ENCODE measurements at regions not wholly inside any gene's neighbourhood (a gene's known extent, or its start where the extent isn't known, plus 50 kb on each side); places are given as distances from the start of the nearest gene placed in this dataset.

GRCh38 chr6:151723152-151723551, 84.3 kb upstream of the ESR1 start:
- peak overlapping the region; percentile 30 for H3K4me3 ChIP-seq (ENCODE audit: low read length)
- H3K36me3 ChIP-seq (ENCODE audit: insufficient read depth, low read length): peaks cover 16% of the 10 kb centered on the region; the same call in 1 of the 2 replicates
- no peak overlapping the region for H2AFZ ChIP-seq (ENCODE audit: low read length)
- peak; percentile 53 for DNase-seq
- H3K9me3 ChIP-seq (ENCODE audit: low read length): no peaks in the 10 kb centered on the region
- H3K9me2 ChIP-seq (replicated peaks; ENCODE audit: insufficient read depth, low read length): no peaks in the 10 kb centered on the region
- H3K4me2 ChIP-seq (ENCODE audit: low read depth, low read length, poor library complexity, severe bottlenecking): peak overlapping the region; percentile 60
- H3K27me3 ChIP-seq (ENCODE audit: low read length): no peaks in the 10 kb centered on the region
- peaks cover 85% of the 10 kb centered on the region for H3K4me1 ChIP-seq (ENCODE audit: low read length)
- H3K79me2 ChIP-seq (ENCODE audit: low read length): peaks cover 12% of the 10 kb centered on the region
- no peaks in the 10 kb centered on the region for H4K20me1 ChIP-seq (ENCODE audit: insufficient read depth, low read depth, low read length)
- peak overlapping the region; percentile 98 for H3K27ac ChIP-seq (ENCODE audit: low read length)
- H3K9ac ChIP-seq (ENCODE audit: low read length): peak overlapping the region; percentile 55

- no peaks in the 10 kb centered on the region for H4K20me1 ChIP-seq (ENCODE audit: insufficient read depth, low read depth, low read length)
- peak overlapping the region; percentile 12 for H3K4me2 ChIP-seq (ENCODE audit: low read depth, low read length, poor library complexity, severe bottlenecking)
- H3K4me1 ChIP-seq (ENCODE audit: low read length): peaks cover 75% of the 10 kb centered on the region
- H3K9me2 ChIP-seq (replicated peaks; ENCODE audit: insufficient read depth, low read length): no peaks in the 10 kb centered on the region
- peaks cover 21% of the 10 kb centered on the region for H3K36me3 ChIP-seq (ENCODE audit: insufficient read depth, low read length)
- no peaks in the 10 kb centered on the region for H3K27me3 ChIP-seq (ENCODE audit: low read length)
- DNase-seq: peak; percentile 72
- H2AFZ ChIP-seq (ENCODE audit: low read length): no peak overlapping the region
- H3K9ac ChIP-seq (ENCODE audit: low read length): peak overlapping the region; percentile 38
- H3K27ac ChIP-seq (ENCODE audit: low read length): peak overlapping the region; percentile 99
- H3K9me3 ChIP-seq (ENCODE audit: low read length): 0 out of 2 replicates have a peak, but pooled peaks cover 4% of the 10 kb centered on the region
- H3K79me2 ChIP-seq (ENCODE audit: low read length): 0 out of 2 replicates have a peak, but pooled peaks cover under 1% of the 10 kb centered on the region
- H3K4me3 ChIP-seq (ENCODE audit: low read length): no peak overlapping the region
Observed at GRCh38 chr6:151729829-151730495, 77.5 kb upstream of the ESR1 start.

- Histone ChIP-seq H3K9me2 (replicated peaks; ENCODE audit: insufficient read depth, low read length) (no peaks in the 10 kb centered on the region), H3K27ac (ENCODE audit: low read length) (peak overlapping the region; percentile 99), H3K4me2 (ENCODE audit: low read depth, low read length, poor library complexity, severe bottlenecking) (peak overlapping the region; percentile 74), H3K4me1 (ENCODE audit: low read length) (peaks cover 75% of the 10 kb centered on the region), H3K4me3 (ENCODE audit: low read length) (no peak overlapping the region), H3K79me2 (ENCODE audit: low read length) (peaks cover 6% of the 10 kb centered on the region; the same call in 1 of the 2 replicates), H3K9me3 (ENCODE audit: low read length) (0 out of 2 replicates have a peak, but pooled peaks cover 4% of the 10 kb centered on the region), H3K36me3 (ENCODE audit: insufficient read depth, low read length) (peaks cover 23% of the 10 kb centered on the region), H4K20me1 (ENCODE audit: insufficient read depth, low read depth, low read length) (no peaks in the 10 kb centered on the region), H2AFZ (ENCODE audit: low read length) (no peak overlapping the region), H3K27me3 (ENCODE audit: low read length) (no peaks in the 10 kb centered on the region), H3K9ac (ENCODE audit: low read length) (peak overlapping the region; percentile 38)
- DNase-seq: peak; percentile 61
Observed at GRCh38 chr6:151730496-151730870, 77.0 kb upstream of the ESR1 start.

- Histone ChIP-seq H3K9ac (ENCODE audit: low read length) (peak overlapping the region; percentile 74), H3K9me2 (replicated peaks; ENCODE audit: insufficient read depth, low read length) (no peaks in the 10 kb centered on the region), H3K4me3 (ENCODE audit: low read length) (peak overlapping the region; percentile 48), H3K4me1 (ENCODE audit: low read length) (peaks cover 76% of the 10 kb centered on the region), H4K20me1 (ENCODE audit: insufficient read depth, low read depth, low read length) (no peaks in the 10 kb centered on the region), H3K79me2 (ENCODE audit: low read length) (peaks cover 11% of the 10 kb centered on the region; the same call in 1 of the 2 replicates), H3K9me3 (ENCODE audit: low read length) (0 out of 2 replicates have a peak, but pooled peaks cover 4% of the 10 kb centered on the region), H3K27ac (ENCODE audit: low read length) (peak overlapping the region; percentile 99), H2AFZ (ENCODE audit: low read length) (no peak overlapping the region), H3K36me3 (ENCODE audit: insufficient read depth, low read length) (peaks cover 27% of the 10 kb centered on the region), H3K27me3 (ENCODE audit: low read length) (no peaks in the 10 kb centered on the region), H3K4me2 (ENCODE audit: low read depth, low read length, poor library complexity, severe bottlenecking) (peak overlapping the region; percentile 74)
- DNase-seq: no peak
Observed at GRCh38 chr6:151731313-151731712, 76.2 kb upstream of the ESR1 start.

- peaks cover 34% of the 10 kb centered on the region for H3K79me2 ChIP-seq (ENCODE audit: low read length)
- H2AFZ ChIP-seq (ENCODE audit: low read length): no peak overlapping the region
- no peaks in the 10 kb centered on the region for H3K27me3 ChIP-seq (ENCODE audit: low read length)
- H3K9me3 ChIP-seq (ENCODE audit: low read length): 0 out of 2 replicates have a peak, but pooled peaks cover 3% of the 10 kb centered on the region
- peak overlapping the region; percentile 48 for H3K4me3 ChIP-seq (ENCODE audit: low read length)
- H3K27ac ChIP-seq (ENCODE audit: low read length): peak overlapping the region; percentile 99
- DNase-seq: peak; percentile 96
- peaks cover 93% of the 10 kb centered on the region for H3K4me1 ChIP-seq (ENCODE audit: low read length)
- H4K20me1 ChIP-seq (ENCODE audit: insufficient read depth, low read depth, low read length): no peaks in the 10 kb centered on the region
- no peaks in the 10 kb centered on the region for H3K9me2 ChIP-seq (replicated peaks; ENCODE audit: insufficient read depth, low read length)
- H3K9ac ChIP-seq (ENCODE audit: low read length): peak overlapping the region; percentile 74
- peak overlapping the region; percentile 74 for H3K4me2 ChIP-seq (ENCODE audit: low read depth, low read length, poor library complexity, severe bottlenecking)
- H3K36me3 ChIP-seq (ENCODE audit: insufficient read depth, low read length): peaks cover 15% of the 10 kb centered on the region; the same call in 1 of the 2 replicates
Observed at GRCh38 chr6:151733680-151734320, 73.7 kb upstream of the ESR1 start.

GRCh38 chr6:151738267-151738666, 69.2 kb upstream of the ESR1 start:
- Histone ChIP-seq H3K9ac (ENCODE audit: low read length) (no peak overlapping the region), H3K4me2 (ENCODE audit: low read depth, low read length, poor library complexity, severe bottlenecking) (no peak overlapping the region), H3K36me3 (ENCODE audit: insufficient read depth, low read length) (0 out of 2 replicates have a peak, but pooled peaks cover 7% of the 10 kb centered on the region), H3K4me3 (ENCODE audit: low read length) (no peak overlapping the region), H4K20me1 (ENCODE audit: insufficient read depth, low read depth, low read length) (no peaks in the 10 kb centered on the region), H3K9me2 (replicated peaks; ENCODE audit: insufficient read depth, low read length) (no peaks in the 10 kb centered on the region), H3K27me3 (ENCODE audit: low read length) (no peaks in the 10 kb centered on the region), H3K9me3 (ENCODE audit: low read length) (no peaks in the 10 kb centered on the region), H3K79me2 (ENCODE audit: low read length) (peaks cover 65% of the 10 kb centered on the region), H3K4me1 (ENCODE audit: low read length) (peaks cover 91% of the 10 kb centered on the region), H3K27ac (ENCODE audit: low read length) (peak overlapping the region; percentile 99), H2AFZ (ENCODE audit: low read length) (no peak overlapping the region)
- DNase-seq: no peak

GRCh38 chr6:151738960-151739359, 68.5 kb upstream of the ESR1 start:
- Histone ChIP-seq H4K20me1 (ENCODE audit: insufficient read depth, low read depth, low read length) (no peaks in the 10 kb centered on the region), H3K4me3 (ENCODE audit: low read length) (no peak overlapping the region), H3K27ac (ENCODE audit: low read length) (peak overlapping the region; percentile 99), H3K4me2 (ENCODE audit: low read depth, low read length, poor library complexity, severe bottlenecking) (no peak overlapping the region), H3K9me2 (replicated peaks; ENCODE audit: insufficient read depth, low read length) (no peaks in the 10 kb centered on the region), H3K27me3 (ENCODE audit: low read length) (no peaks in the 10 kb centered on the region), H2AFZ (ENCODE audit: low read length) (0 out of 2 replicates have a peak overlapping the region, but pooled peaks have one; percentile 1), H3K9me3 (ENCODE audit: low read length) (no peaks in the 10 kb centered on the region), H3K4me1 (ENCODE audit: low read length) (peaks cover 91% of the 10 kb centered on the region), H3K79me2 (ENCODE audit: low read length) (peaks cover 65% of the 10 kb centered on the region), H3K36me3 (ENCODE audit: insufficient read depth, low read length) (0 out of 2 replicates have a peak, but pooled peaks cover 7% of the 10 kb centered on the region), H3K9ac (ENCODE audit: low read length) (no peak overlapping the region)
- peak; percentile 67 for DNase-seq

- Histone ChIP-seq H3K9me3 (ENCODE audit: low read length) (no peaks in the 10 kb centered on the region), H3K36me3 (ENCODE audit: insufficient read depth, low read length) (peaks cover 3% of the 10 kb centered on the region; the same call in 1 of the 2 replicates), H3K79me2 (ENCODE audit: low read length) (peaks cover 57% of the 10 kb centered on the region), H4K20me1 (ENCODE audit: insufficient read depth, low read depth, low read length) (no peaks in the 10 kb centered on the region), H3K9me2 (replicated peaks; ENCODE audit: insufficient read depth, low read length) (no peaks in the 10 kb centered on the region), H3K9ac (ENCODE audit: low read length) (no peak overlapping the region), H3K27me3 (ENCODE audit: low read length) (no peaks in the 10 kb centered on the region), H2AFZ (ENCODE audit: low read length) (no peak overlapping the region), H3K4me3 (ENCODE audit: low read length) (no peak overlapping the region), H3K4me1 (ENCODE audit: low read length) (peaks cover 80% of the 10 kb centered on the region), H3K4me2 (ENCODE audit: low read depth, low read length, poor library complexity, severe bottlenecking) (no peak overlapping the region), H3K27ac (ENCODE audit: low read length) (peak overlapping the region; percentile 99)
- no peak for DNase-seq
Observed at GRCh38 chr6:151740820-151741219, 66.7 kb upstream of the ESR1 start.
